ENCODE measurements at regions not wholly inside any gene's neighbourhood (a gene's known extent, or its start where the extent isn't known, plus 50 kb on each side); places are given as distances from the start of the nearest gene placed in this dataset.
A peak's percentile ranks its signal among the peaks of the same experiment; 100 is the strongest.

DNA sequence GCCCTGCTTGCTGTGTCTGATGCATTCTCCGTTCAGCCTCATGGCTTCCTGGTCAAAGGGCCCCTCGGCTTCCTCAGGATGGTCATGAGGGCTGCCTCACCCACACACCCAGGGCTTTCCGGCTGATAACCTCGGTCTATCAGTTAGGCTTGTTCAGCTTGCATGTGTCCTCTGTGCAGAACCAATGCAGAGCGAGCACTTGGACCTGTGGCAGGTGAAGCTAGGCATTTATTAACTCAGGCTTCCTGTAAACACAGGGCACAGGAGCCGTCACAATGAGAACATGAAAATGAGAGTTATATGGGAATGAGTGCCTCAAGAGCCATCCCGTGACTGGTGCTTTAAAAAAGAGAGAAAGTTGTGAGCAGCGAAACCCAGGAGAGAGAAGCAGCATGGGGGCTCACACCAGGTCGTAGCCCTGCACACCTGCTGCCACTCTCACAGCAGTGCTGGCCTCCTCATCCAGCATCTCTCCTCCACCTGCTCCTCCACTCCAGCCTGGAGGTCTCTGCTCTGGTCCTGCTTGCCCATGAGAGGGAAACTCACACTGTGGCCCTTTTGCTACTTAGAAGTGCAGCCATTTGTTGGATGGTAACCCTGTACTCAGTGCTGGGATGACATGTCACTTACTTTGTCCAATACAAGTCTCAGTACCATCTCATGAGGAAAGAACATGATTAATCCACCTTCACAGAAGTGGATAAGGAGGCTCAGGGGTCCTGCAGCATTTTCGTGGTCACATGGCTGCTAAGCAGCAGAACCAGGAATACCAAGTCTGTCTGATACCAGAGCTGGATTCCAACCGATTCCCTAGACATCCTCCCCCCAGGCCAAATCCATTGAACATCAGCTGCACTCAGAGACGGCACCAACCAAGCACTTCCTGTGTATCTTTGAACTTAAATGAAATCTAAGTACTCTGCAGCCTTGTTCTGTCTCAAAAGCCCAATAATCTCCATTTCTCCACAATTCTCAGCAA is 50.5 kb upstream of the IRS2 start:
- Histone ChIP-seq H4K8ac (ENCODE audit: low read depth, low read length) (no peak overlapping the region), H3K79me1 (ENCODE audit: low read depth, low read length) (no peaks in the 10 kb centered on the region), H2BK120ac (ENCODE audit: low read depth, low read length) (no peak overlapping the region), H3K27me3 (ENCODE audit: control insufficient read depth in 3 of 3, insufficient read depth in 3 of 3, low read depth in 1 of 3, low read length in 3 of 3) (peaks cover 0 to 60% (median 4%) of the 10 kb centered on the region in 3 experiments), H3K14ac (ENCODE audit: low read length) (no peak overlapping the region), H3K27ac (replicated peaks; ENCODE audit: low read length) (no peak overlapping the region), H3K9me3 (replicated peaks in 1 of 2; ENCODE audit: control insufficient read depth in 2 of 2, insufficient read depth in 1 of 2, low read depth in 1 of 2, low read length in 2 of 2) (no peaks in the 10 kb centered on the region), H3K4ac (ENCODE audit: low read length) (no peak overlapping the region), H2AK5ac (ENCODE audit: low read depth, low read length) (no peak overlapping the region), H2BK15ac (ENCODE audit: low read length) (no peak overlapping the region), H4K91ac (ENCODE audit: low read depth, low read length, poor library complexity) (no peak overlapping the region), H2BK5ac (ENCODE audit: low read length) (no peak overlapping the region), H3K23ac (ENCODE audit: low read depth, low read length, poor library complexity) (peak overlapping the region; percentile 9), H3K4me2 (ENCODE audit: insufficient read depth, low read length, poor library complexity, severe bottlenecking) (no peak overlapping the region), H3K36me3 (replicated peaks in 1 of 2; ENCODE audit: control insufficient read depth in 2 of 2, insufficient read depth in 2 of 2, low read length in 2 of 2) (no peaks in the 10 kb centered on the region), H2AFZ (ENCODE audit: low read length) (no peak overlapping the region), H3K9ac (ENCODE audit: low read depth, low read length, poor library complexity) (no peak overlapping the region), H3K18ac (ENCODE audit: low read length) (no peak overlapping the region), H3K4me3 (ENCODE audit: low read length in 2 of 2) (no peak overlapping the region), H2BK12ac (ENCODE audit: low read length) (no peak overlapping the region), H3K4me1 (ENCODE audit: control insufficient read depth in 2 of 2, insufficient read depth in 1 of 2, low read depth in 1 of 2, low read length in 2 of 2) (peaks cover 2 to 12% of the 10 kb centered on the region in 2 donors)
- no peak for DNase-seq (ENCODE audit: low spot score)
- no CpG with 5 or more reads among the region's 12 CpGs for WGBS, 2 donors (ENCODE audit: extremely low coverage in 2 of 2, insufficient read length in 2 of 2, insufficient replicate concordance in 1 of 2)
